ENCODE measurements at regions not wholly inside any gene's neighbourhood (a gene's known extent, or its start where the extent isn't known, plus 50 kb on each side); places are given as distances from the start of the nearest gene placed in this dataset.

GRCh38 chr13:70324519-70324918 lies 216.3 kb upstream of the KLHL1 start:
- TF ChIP-seq SALL2 (CRISPR knock-in tag; IDR thresholded peaks at IDR 0.05), result no peak
- no peak for TF ChIP-seq FOXA3 (CRISPR knock-in tag; IDR thresholded peaks at IDR 0.05)
- no peak for TF ChIP-seq TBP (CRISPR knock-in tag; IDR thresholded peaks at IDR 0.05)
- no peak for TF ChIP-seq ZNF746 (CRISPR knock-in tag; IDR thresholded peaks at IDR 0.05)
- no peak for TF ChIP-seq ZNF101 (CRISPR knock-in tag; IDR thresholded peaks at IDR 0.05; ENCODE audit: borderline replicate concordance, low read depth)
- no peak for TF ChIP-seq ZSCAN30 (CRISPR knock-in tag; IDR thresholded peaks at IDR 0.05)
- TF ChIP-seq ZNF564 (CRISPR knock-in tag; IDR thresholded peaks at IDR 0.05), result no peak
- no peak for TF ChIP-seq ZNF10 (CRISPR knock-in tag; IDR thresholded peaks at IDR 0.05; ENCODE audit: borderline replicate concordance, low read depth)
- no peak for TF ChIP-seq ARNT2 (CRISPR knock-in tag; IDR thresholded peaks at IDR 0.05; ENCODE audit: low read depth)
- no peak for TF ChIP-seq ZNF260 (CRISPR knock-in tag; IDR thresholded peaks at IDR 0.05; ENCODE audit: borderline replicate concordance, low read depth)
- no peak for TF ChIP-seq PAWR (CRISPR knock-in tag; IDR thresholded peaks at IDR 0.05; ENCODE audit: borderline replicate concordance)
- no peak for TF ChIP-seq ATF6 (CRISPR knock-in tag; conservative IDR thresholded peaks at IDR 0.05)
- no peaks in the 10 kb centered on the region for H3K36me3 ChIP-seq (replicated peaks in 1 of 2; ENCODE audit: control insufficient read depth in 1 of 2, insufficient read depth in 2 of 2, low read length in 2 of 2)
- CTCF ChIA-PET (ENCODE audit: low intra/inter-chr PET ratio, low total read pairs), result no interaction called here
- no peak overlapping the region for H2AFZ ChIP-seq (ENCODE audit: low read length)
- FAIRE-seq, result no peak
- no TSS peak for BruUV-seq (replicated peaks)
- no peaks in the 10 kb centered on the region for H4K20me1 ChIP-seq (ENCODE audit: insufficient read depth, low read length)
- H3K27ac ChIP-seq (ENCODE audit: extremely low read length, insufficient read depth, low read length), result no peak overlapping the region
- no peak overlapping the region for H3K4me2 ChIP-seq (ENCODE audit: low read depth, low read length)
- in situ Hi-C loops (cut with HindIII; ENCODE audit: extremely low pct_ligation_motif_present, low pct_unique_long_range_greater_than_20kb) (loop anchor here (25.0 kb wide), 1 partner anchor 787 kb away; no protein-coding TSS in a partner anchor), intact Hi-C loops (cut with micrococcal nuclease; ENCODE audit: unreplicated experiment) (no loop called here)
- no peak for ATAC-seq
- POLR2A ChIA-PET, result no interaction called here
- 3% methylated on average over 2 of the region's 2 CpGs for WGBS (ENCODE audit: low lambda C conversion rate)
- no peak overlapping the region for H3K9ac ChIP-seq (ENCODE audit: insufficient read depth, low read depth, low read length)
- no peaks in the 10 kb centered on the region for H3K27me3 ChIP-seq (ENCODE audit: control insufficient read depth in 1 of 2, insufficient read depth in 2 of 2, low read length in 2 of 2)
- no peaks in the 10 kb centered on the region for H3K79me2 ChIP-seq (ENCODE audit: insufficient read depth, low read length)
- H3K4me1 ChIP-seq (ENCODE audit: insufficient read depth, low read length), result no peaks in the 10 kb centered on the region
- no peak overlapping the region for H3K4me3 ChIP-seq (replicated peaks in 1 of 3; ENCODE audit: insufficient read depth in 1 of 3, low read depth in 2 of 3, low read length in 3 of 3)
- H3K9me3 ChIP-seq (ENCODE audit: low read length), result no peaks in the 10 kb centered on the region
- DNase-seq (ENCODE audit: low spot score), result no peak
